Ovary (tissue), 3 donors: ENCODE measurements at regions not wholly inside any gene's neighbourhood (a gene's known extent, or its start where the extent isn't known, plus 50 kb on each side); places are given as distances from the start of the nearest gene placed in this dataset.

Source experiments
- CTCF ChIP-seq, 3 donors: fragments of 450-650 bp in 2 of 3; fragments of 200-600 bp in 1 of 3; IDR thresholded peaks; one replicate each; pipeline versions ENCODE4 v1.5.1 to v1.8.0; 2016 to 2022; ENCODE audit warnings: antibody characterized with exemption in 3 of 3, mild to moderate bottlenecking in 1 of 3
- EP300 ChIP-seq: sonication (generic); formaldehyde crosslinking; IDR thresholded peaks from one replicate; pipeline ENCODE4 v1.6.1; 2017; ENCODE audit warnings: antibody characterized with exemption
- POLR2A ChIP-seq: fragments of 450-650 bp; IDR thresholded peaks from one replicate; pipeline ENCODE4 v1.6.1; 2017; ENCODE audit warnings: antibody characterized with exemption, mild to moderate bottlenecking, moderate library complexity
- donor health status: DM: no; HTN: no; CAD: no.

- no peak for TF ChIP-seq POLR2A
- no peak for TF ChIP-seq CTCF (IDR thresholded peaks at IDR 0.05)
- no peak for TF ChIP-seq EP300
These were observed 147.9 kb upstream of the ATP2B2 start for GRCh38 chr3:10653241-10653640.
